Adrenal gland (tissue), 9 donors: ENCODE measurements at regions not wholly inside any gene's neighbourhood (a gene's known extent, or its start where the extent isn't known, plus 50 kb on each side); places are given as distances from the start of the nearest gene placed in this dataset.

Experiments used
- DNase-seq, 7 donors: peaks; one replicate each; pipeline ENCODE4 v3.0.0-alpha.2; 2019 to 2020
- H3K27ac ChIP-seq, 5 donors: fragments of 200-600 bp; sonication (generic) in 4 of 5; 1 replicate in 3 of 5; 2 replicates in 2 of 5; pipeline versions ENCODE4 v1.5.1 to v1.8.0; 2016 to 2020; ENCODE audit warnings: mild to moderate bottlenecking in 1 of 5
- H3K27me3 ChIP-seq: fragments of 200-600 bp; 2 replicates; pipeline ENCODE4 v1.8.0; 2021
- H3K36me3 ChIP-seq, 2 donors: fragments of 200-600 bp; replicated peaks in 1 of 2; 1 replicate in 1 of 2; 2 replicates in 1 of 2; pipeline versions ENCODE4 v1.5.1 to v1.8.0; 2018 to 2022
- H3K4me1 ChIP-seq, 2 donors: fragments of 200-600 bp; replicated peaks in 1 of 2; 1 replicate in 1 of 2; 2 replicates in 1 of 2; pipeline versions ENCODE4 v1.5.1 to v1.8.0; 2018 to 2021
- H3K4me3 ChIP-seq, 4 donors: fragments of 200-600 bp; sonication (generic) in 3 of 4; one replicate each; pipeline ENCODE4 v1.5.1; 2016 to 2018
- H3K9me3 ChIP-seq, 3 donors: fragments of 200-600 bp; sonication (generic) in 1 of 3; replicated peaks in 1 of 3; 1 replicate in 2 of 3; 2 replicates in 1 of 3; pipeline versions ENCODE4 v1.5.1 to v1.8.0; 2016 to 2021
- CTCF ChIP-seq, 6 experiments: fragments of 450-650 bp in 4 of 6; fragments of 200-600 bp in 2 of 6; sonication (generic) in 1 of 6; IDR thresholded peaks; 1 replicate in 5 of 6; 2 replicates in 1 of 6; pipeline versions ENCODE4 v1.5.1 to v1.8.0; 2016 to 2021; ENCODE audit warnings: antibody characterized with exemption in 6 of 6, mild to moderate bottlenecking in 2 of 6, moderate library complexity in 1 of 6
- POLR2A ChIP-seq, 2 donors: fragments of 450-650 bp; IDR thresholded peaks; one replicate each; pipeline ENCODE4 v1.6.1; 2017; ENCODE audit warnings: antibody characterized with exemption in 2 of 2, mild to moderate bottlenecking in 2 of 2, moderate library complexity in 1 of 2
- WGBS, 4 donors: extraction: QIAGEN DNeasy Blood & Tissue Kit in 2 of 4; methylation state at CpG; one replicate each; pipeline versions ENCODE4 v1.1.5 to v1.1.7; 2013 to 2017; 5-methylcytosine and 5-hydroxymethylcytosine counted together
- intact Hi-C, 2 donors: fragments of 100-400 bp; cut with DNase I; formaldehyde crosslinking; loops; one replicate each; pipeline versions ENCODE4 v1.14.1 to v1.15.0; 2022 to 2023
- donor health status: healthy with polysubstance abuse.
- donor health status: Bipolar disorder and iron deficiency.
- donor health status: DM: yes; HTN: yes; CAD: no.
- donor health status: DM: no; HTN: no; CAD: no.
- donor health status: DM: no; HTN: no; CAD: no.

DNA sequence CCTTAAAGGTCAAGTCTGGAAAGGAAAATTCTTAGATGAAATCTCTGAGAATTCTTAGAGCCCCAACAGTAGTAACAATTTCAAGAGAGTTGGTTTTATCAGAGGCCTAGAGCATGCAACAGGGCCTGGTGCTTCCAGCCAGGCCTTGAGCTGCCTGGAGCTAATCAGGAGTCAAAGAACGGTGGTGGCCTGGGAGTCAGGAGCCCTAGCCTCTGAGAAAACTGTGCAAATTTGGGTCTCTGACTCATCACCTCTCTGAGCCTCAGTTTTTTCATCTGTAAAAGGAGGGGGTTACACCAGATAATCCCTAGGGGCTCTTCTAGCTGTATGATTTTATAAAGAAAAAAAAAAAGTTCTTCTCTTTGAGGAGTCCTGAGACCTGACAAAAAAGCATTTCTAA, 227.3 kb upstream of the RPL38 start:
- Histone ChIP-seq H3K36me3 (no peaks in the 10 kb centered on the region), H3K4me1 (no peaks in the 10 kb centered on the region), H3K27me3 (no peaks in the 10 kb centered on the region), H3K9me3 (no peaks in the 10 kb centered on the region), H3K27ac (no peak overlapping the region), H3K4me3 (no peak overlapping the region)
- TF ChIP-seq CTCF (IDR thresholded peaks at IDR 0.05) (no peak), POLR2A (IDR thresholded peaks at IDR 0.05) (no peak)
- DNase-seq: no peak
- 73 to 100% (median 78%) methylated on average over 1 of the region's 1 CpG for WGBS, 4 donors
- intact Hi-C loops: no loop called here

GRCh38 chr17:73976676-73977521, 226.6 kb upstream of the RPL38 start:
- Histone ChIP-seq H3K36me3 (no peaks in the 10 kb centered on the region), H3K27me3 (no peaks in the 10 kb centered on the region), H3K27ac (no peak overlapping the region), H3K9me3 (no peaks in the 10 kb centered on the region), H3K4me1 (no peaks in the 10 kb centered on the region), H3K4me3 (no peak overlapping the region)
- intact Hi-C loops: no loop called here
- WGBS, 4 donors: 76 to 82% (median 82%) methylated on average over 18 to 19 of the region's 19 CpGs
- no peak for DNase-seq
- TF ChIP-seq POLR2A (IDR thresholded peaks at IDR 0.05): no peak
- no peak for TF ChIP-seq CTCF (IDR thresholded peaks at IDR 0.05)

DNA sequence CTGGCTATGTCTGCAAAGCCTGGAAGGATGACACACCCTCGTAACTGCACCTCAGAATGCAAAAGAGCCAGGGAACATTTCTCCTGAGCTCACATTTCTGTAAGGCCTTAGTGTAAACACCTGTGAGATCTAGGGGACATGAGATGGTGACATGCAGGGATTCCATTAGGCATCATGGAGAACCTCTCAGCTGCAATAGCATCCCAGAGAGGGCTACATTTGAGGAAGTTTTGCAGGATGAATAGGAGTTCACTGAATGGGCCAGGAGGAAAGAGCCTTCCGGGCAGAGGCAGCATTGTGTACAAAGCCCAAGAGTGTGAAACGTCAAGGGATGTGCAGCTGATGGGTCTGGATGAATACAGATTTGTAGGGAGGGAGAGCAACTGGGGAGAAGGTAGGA, 223.0 kb upstream of the RPL38 start:
- H3K27me3 ChIP-seq: no peaks in the 10 kb centered on the region
- no peak overlapping the region for H3K4me3 ChIP-seq
- no peaks in the 10 kb centered on the region for H3K36me3 ChIP-seq
- no peak for TF ChIP-seq POLR2A (IDR thresholded peaks at IDR 0.05)
- no peak for TF ChIP-seq CTCF (IDR thresholded peaks at IDR 0.05)
- intact Hi-C loops: loop anchor here in 1 of 2 donors (10.0 kb wide), 1 partner anchor 66 kb away; no protein-coding TSS in a partner anchor
- no peak for DNase-seq
- H3K4me1 ChIP-seq: no peaks in the 10 kb centered on the region
- H3K27ac ChIP-seq: no peak overlapping the region
- H3K9me3 ChIP-seq: no peaks in the 10 kb centered on the region
- 63 to 89% (median 83%) methylated on average over 3 of the region's 3 CpGs for WGBS, 4 donors

GRCh38 chr17:73982871-73983270, 220.6 kb upstream of the RPL38 start:
- Histone ChIP-seq H3K4me1 (no peaks in the 10 kb centered on the region), H3K4me3 (no peak overlapping the region), H3K36me3 (no peaks in the 10 kb centered on the region), H3K27ac (no peak overlapping the region), H3K9me3 (no peaks in the 10 kb centered on the region), H3K27me3 (no peaks in the 10 kb centered on the region)
- no peak for DNase-seq
- intact Hi-C loops: loop anchor here in 1 of 2 donors (10.0 kb wide), 1 partner anchor 68 kb away; no protein-coding TSS in a partner anchor
- 56 to 66% (median 63%) methylated on average over 8 of the region's 8 CpGs for WGBS, 4 donors
- no peak for TF ChIP-seq CTCF (IDR thresholded peaks at IDR 0.05)
- no peak for TF ChIP-seq POLR2A (IDR thresholded peaks at IDR 0.05)
